Activated naive CD4-positive, alpha-beta T cell treated with anti-CD3 and anti-CD28 coated beads, Interleukin-2, amount 50 U/mL, for 16 hours (primary cell): ENCODE measurements at regions not wholly inside any gene's neighbourhood (a gene's known extent, or its start where the extent isn't known, plus 50 kb on each side); places are given as distances from the start of the nearest gene placed in this dataset.
"Not testable (repeated sequence)": the region's sequence is repeated elsewhere in the genome, so short reads cannot be mapped to it uniquely, and the experiment has no call there.

Source experiments
- DNase-seq: peaks from one replicate; pipeline ENCODE4 v3.0.0-alpha.2; 2020

DNA sequence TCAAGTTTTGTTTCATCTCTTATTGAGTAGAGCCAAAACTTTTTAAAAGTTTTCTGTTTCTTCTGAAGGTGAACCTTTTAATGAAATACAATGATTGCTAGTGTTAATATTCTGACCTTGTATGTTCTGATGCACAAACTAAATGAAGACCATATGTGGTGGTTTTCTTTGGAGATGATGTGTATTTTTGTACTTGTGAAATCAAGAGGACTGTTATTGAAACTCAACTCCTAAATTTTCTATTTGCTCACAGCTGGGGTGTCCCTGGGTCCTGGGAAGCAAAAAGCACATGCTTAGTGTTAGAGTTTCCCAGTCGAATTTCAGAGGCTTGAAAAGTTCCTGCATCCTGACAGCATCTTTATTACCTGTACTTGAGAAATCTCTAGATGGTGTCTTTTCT is 1185.8 kb upstream of the ALCAM start:
- no peak for DNase-seq

DNA sequence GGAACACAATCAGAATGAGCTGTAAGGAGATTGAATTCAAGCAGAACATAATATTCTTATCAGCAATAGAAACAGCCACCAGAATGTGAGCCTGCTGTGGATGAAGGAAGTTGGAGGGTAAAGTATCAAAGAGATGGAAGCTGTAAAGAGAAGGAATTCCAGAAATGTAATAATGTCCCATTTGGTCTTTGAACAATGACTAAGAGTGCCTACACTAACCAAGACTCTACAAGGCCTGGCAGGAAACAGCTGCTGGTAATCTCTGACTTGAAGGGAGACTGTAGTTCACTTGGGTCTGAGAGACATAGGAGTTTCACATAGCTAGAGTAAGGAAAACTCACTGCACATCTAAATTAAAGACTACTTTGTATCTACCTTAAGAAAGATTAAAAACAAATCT is 1176.0 kb upstream of the ALCAM start:
- DNase-seq, result no peak

DNA sequence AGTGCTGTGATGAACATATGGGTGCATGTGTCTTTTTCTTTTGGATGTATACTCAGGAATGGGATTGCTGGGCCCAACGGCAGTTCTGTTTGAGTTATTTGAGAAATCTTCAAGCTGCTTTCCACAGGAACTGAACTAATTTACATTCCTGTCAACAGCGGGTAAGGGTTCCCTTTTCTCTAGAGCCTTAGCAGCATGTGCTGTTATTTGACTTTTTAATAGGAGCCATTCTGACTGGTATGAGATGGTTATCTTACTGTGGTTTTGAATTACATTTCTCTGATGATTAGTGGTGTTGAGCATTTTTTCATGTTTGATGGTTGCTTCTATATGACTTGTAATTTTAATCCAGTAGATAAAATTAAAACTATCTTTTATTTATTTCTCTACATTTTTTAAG is 1168.6 kb upstream of the ALCAM start:
- DNase-seq, result no peak

DNA sequence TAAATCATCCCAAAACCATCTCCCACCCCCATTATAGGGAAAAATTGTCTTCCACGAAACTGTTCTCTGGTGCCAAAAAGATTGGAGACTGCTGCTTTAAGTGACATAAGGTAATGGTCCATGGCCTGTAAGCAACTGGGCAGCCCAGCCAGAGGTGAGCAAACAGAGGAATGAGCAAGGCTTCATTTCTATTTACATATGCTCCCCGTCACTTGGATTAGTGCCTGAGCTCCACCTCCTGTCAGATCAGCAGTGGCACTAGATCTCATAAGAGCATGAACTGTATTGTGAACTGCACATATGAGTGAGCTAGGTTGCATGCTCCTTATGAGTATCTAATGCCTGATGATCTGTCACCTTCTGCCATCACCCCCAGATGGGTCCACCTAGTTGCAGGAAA is 1159.8 kb upstream of the ALCAM start:
- no peak for DNase-seq

DNA sequence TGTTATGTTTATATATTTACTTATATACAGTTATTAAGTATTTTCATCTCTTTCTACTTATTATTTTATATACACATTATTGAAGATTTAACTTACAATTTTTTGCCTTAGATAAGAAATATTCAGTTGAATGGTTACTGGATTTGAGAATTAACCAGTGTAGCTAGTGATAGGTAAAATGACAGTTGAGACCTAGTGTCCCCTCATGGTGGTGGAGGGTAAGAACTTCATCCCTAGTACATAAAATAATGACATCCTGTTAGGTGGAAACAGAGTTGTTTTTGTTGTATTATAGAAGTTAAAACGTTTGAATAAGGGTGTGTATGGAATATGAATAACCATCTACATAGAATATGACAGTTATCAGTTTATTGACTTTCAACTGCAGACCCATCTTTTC is 1152.4 kb upstream of the ALCAM start:
- DNase-seq, result no peak

DNA sequence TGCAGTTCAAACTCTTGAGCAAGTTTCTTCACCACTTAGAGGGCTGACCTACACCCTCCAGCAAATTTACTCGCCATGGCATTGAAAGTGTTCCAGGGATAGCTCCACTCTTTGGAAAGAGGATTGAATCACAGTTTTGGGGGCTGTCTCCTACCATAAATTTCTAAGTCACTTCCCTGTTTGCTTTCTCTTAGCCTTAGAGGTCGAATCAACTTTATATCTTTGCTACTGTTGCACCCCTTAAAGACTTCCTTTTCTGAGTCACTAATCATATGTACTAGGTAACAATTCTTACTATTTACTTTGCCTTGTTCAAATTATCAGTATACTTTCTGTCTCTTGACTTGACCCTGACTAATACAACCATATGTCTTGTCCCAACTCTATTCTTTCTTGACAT is 1151.8 kb upstream of the ALCAM start:
- DNase-seq, result no peak

DNA sequence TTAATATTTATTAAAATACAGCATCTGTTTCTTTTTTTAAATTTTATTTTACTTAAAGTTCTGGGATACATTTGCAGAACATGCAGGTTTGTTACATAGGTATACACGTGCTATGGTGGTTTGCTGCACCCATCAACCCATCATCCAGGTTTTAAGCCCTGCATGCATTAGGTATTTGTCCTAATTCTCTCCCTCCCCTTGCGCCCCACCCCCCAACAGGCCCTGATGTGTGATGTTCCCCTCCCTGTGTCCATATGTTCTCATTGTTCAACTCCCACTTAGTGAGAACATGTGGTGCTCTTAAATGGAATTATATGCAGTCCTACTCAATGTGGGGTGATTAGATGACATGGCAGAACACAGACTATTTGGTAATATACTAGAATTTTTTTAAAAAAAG is 1147.7 kb upstream of the ALCAM start:
- not testable (repeated sequence) for DNase-seq

DNA sequence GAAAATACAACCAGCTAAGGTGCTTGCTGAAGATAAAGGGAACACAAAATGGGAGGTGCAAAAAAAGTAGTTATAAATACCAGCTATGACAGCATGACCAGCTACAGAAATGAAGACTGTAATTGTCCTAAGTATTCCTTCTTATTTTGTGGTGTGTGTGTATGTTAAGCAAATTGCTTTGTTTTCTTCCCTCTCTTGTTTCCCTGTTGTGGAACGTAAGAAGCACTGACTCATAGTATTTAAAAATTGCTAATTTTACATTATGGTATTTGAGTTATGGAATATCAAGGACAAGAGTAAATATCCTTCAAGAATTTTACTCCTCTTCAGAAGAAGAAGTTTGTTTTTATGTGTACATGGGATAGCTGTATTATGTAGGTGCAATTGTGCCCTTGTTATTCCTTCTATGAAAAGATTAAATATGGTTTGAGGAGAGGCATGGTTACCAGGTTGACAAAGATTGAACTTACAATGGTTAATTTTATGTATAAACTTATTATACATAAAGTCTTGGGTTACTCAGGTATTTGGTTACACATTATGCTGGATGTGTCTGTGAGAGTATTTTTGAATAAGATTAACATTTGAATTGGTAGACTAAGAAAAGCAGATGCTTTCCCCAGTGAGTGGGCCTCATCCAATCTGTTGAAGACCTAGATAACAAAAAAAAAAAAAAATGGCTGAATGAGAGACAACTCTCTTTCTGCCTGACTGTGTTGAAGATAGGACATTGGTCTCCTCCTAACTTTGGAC is 1132.1 kb upstream of the ALCAM start:
- no peak for DNase-seq

DNA sequence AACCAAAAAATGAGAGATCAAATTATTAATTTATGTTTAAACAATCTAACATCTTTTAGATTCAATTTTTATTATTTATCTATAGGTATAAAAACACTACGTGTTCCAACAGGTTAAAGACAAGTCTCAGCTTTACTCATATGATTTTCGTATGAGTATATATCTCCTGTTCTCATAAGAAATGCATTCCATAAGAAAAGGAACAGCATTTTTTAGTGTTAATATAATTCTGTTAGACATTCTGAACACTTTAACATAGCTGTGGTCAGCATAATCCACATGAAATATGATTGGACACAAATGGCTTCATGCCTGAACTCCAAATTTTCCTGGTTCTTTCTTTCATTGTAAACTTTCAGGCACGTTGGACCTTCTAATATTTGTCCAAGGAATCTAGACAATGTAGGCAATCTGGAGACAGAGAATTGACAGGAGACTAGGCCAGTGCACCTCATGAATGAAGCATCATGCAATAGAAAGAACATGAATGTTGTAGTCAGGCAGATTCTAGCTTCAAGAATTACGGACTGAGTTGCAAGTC is 1122.0 kb upstream of the ALCAM start:
- no peak for DNase-seq

DNA sequence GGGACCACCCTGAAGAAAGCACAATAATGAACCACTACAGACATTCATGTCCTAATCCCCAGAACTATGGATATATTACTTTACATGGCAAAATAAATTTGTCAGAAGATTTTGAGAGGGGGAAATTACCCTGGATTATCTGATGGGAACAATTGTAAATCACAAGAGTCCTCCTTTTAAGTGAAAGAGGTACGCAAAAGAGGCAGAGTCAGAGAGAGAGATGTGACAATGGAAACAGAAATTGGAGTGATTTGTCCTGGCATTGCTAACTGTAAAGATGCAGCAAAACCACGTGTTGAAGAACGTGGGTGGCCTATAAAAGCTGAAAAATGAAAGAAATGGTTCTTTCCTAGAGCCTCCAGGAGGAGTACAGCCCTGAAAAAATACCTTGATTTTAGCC is 1121.4 kb upstream of the ALCAM start:
- no peak for DNase-seq

DNA sequence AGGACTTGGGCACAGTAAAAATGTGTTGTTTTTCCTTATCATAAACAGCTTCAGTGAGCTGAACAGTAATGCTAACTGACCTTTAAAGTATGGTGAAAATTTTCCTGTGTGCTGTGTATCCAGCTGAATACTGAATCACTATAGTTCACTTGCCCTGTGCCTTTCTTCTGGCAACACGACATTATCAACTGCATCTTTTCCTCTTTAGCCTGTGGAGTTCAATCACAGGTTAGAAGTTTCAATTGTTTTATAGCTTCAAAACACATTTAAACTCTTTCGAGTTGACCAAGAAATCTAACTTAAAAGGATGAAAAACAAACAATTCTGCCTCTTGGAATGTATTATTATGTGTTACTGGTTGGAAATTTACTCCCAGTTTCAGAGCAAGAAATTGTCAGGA is 1120.7 kb upstream of the ALCAM start:
- no peak for DNase-seq

DNA sequence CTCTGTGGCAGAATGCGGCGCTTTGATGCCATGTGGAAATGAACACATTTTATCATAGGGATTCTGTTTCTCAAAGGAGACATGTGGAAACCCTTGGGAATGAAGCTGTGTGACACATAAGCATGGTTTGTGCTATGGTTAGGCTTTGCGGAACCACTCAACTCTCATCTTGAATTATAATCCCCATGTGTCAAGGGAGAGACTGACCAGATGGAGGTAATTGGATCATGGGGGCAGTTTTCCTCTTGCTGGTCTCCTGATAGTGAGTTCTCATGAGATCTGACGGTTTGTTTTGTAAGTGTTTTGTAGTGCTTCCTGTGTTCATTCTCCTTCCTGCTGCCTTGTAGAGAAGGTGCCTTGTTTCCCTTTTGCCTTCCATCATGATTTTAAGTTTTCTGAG is 1109.2 kb upstream of the ALCAM start:
- DNase-seq, result no peak

DNA sequence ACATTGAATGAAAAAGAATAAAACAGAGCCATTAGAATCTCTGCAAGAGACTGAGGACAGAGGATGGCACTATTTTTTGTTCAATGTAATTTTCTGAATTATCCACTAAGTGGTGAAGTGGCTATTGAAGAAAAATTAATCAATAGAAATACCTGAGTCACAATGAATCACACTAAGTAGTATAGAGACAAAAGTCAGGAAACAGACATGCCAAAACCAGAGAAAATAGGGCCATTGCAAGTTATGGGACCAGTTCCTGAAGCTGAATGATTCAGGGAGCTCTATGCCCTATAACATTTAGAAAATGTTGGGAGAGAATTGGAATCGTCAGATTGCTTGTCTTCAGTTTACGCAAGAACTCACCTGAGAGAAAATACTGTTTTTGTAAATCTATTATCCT is 1103.2 kb upstream of the ALCAM start:
- no peak for DNase-seq

DNA sequence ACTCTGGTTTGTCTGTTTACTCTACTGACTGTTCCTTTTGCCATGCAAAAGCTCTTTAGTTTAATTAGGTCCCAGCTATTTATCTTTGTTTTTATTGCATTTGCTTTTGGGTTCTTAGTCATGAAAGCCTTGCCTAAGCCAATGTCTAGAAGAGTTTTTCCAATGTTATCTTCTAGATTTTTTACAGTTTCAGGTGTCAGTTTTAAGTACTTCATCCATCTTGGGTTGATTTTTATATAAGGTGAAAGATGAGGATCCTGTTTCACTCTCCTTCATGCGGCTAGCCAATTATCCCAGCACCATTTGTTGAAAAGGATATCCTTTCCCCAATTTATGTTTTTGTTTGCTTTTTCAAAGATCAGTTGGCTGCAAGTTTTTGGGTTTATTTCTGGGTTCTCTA is 1100.5 kb upstream of the ALCAM start:
- not testable (repeated sequence) for DNase-seq

DNA sequence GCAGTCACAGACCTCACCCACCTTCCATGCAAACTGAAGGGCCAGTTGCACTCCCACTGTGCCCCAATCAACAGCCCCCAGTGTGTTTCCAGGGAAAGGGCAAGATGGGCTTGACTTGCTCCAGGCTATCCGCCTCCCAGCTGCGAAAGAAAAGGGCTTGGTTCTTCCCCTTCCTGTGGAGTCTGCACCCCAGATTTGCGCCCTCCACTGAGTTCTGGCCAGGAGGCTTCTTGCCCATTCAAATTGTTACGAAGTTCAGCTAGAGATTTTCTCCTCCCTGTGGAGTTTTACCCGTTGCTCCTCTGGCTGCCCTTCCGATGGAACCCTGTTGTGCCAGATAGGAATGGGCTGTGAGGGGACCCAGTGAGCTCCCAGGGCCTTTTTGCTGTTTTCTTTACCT is 1096.9 kb upstream of the ALCAM start:
- no peak for DNase-seq

DNA sequence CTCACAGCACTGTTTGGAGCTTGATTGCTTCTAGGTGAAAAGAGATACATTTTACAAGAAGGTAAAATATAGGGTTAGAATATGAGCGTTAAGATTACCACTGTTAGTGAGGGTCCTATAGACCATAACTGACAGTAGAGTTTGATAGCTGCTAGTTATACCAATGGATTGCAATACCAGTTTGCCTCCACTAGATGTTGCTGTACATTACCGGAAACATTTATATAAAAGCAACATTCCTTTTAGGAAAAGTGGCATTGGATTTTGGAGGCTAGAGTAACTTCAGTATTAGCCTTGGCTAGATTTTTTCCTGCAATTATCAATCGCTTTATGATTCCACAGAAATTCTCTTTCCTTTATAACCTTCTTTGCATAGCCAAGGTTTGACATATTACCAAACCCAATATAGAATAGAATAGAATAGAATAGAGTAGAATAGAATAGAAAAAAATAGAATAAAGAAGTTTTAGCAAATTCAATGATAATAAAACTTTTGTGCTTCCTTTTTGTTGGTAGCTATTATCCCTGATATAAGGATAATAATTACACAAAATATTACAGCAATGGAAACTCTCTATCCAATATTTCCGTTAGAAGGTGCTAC is 1093.6 kb upstream of the ALCAM start:
- no peak for DNase-seq

DNA sequence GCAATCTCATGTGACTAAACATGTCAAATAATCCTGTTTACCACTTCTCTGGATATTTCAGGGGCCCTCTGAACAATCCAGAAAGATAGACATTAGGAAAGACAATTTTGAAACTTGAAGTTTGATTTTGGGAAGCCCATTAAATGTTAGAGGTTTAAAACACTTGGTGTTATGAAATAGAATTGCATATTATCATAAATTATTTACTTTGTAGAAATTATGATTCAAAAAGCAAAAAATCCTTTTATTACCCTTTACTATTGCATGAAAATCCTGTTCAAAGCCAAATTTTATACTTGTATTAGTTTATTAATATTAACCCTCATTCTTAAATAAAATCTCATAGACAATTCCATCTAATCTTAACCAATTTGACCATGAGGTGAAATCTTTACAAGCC is 1091.5 kb upstream of the ALCAM start:
- DNase-seq, result no peak

DNA sequence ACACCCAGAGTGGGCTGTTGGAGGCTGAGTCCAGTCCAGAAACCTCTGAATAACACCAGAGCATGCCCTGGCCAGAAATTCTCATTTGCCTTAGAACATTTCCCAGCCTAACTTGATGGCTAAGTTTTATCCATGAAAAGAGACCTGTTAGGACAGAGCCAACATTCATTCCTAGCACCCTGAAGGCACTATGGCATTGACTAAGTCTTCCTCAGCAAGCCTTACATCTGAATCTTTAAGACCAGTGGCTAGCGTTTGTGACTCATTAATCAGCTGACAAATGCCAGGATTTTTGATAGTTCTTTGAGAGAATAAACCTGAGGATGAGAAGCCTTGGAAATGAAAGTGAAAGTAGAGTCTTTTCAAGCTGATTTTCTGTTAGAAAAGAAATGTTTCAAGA is 1087.1 kb upstream of the ALCAM start:
- DNase-seq, result no peak

DNA sequence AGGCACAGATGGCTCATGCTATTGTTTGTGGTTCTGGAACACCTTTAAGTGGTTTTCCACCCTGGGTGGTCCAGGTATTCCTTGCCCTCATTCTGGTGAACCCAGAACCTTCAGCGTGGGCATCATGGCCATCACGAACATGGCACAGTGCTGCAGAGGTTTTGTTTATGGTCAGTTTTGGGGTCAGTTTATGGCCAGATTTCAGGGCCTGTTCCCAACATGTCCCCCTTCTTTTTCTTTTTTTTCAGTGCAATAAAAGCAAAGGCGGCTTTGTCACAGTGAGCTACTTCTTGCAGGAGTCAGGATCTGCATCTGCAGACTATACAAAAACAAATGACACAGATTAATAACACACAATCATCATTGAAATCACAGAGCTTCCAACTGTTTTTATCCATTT is 1085.0 kb upstream of the ALCAM start:
- DNase-seq, result no peak

DNA sequence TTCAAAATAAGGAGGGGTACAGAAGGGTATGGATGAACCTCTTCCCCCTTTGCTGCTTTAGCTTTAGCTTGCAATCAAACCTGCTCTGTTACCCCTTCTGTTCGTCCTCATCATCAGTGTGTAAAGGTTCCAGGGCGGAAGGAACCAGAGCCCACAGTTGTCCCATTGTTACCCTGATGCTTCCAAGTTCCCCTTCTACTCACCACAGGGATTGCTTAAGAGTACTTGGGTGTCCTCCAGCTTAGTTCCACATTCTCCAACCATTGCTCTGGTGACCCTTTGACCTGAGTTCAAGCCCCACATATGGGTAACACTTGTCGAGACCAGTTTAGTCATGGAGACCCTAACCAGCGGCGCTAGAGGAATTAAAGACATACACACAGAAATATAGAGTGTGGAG is 1080.1 kb upstream of the ALCAM start:
- no peak for DNase-seq

DNA sequence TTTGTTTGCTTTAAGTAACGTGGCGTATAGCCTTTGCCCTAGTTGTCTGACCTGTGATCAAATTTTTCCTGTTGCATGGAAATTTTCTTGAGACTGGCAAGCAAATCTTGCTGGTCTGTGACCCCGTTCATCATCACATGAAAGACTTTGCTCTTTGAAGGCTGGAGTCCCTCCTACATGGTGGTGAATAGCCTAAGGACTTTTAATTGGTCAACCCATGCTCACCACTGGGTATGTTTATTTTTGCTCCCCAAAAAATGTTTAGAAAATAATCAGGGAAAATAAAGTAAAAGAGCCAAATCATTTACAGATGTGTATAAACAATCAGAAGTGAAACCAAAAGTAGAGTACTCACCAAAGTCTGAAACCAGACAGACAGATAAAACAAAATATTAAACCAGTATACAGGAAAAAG is 1075.3 kb upstream of the ALCAM start:
- no peak for DNase-seq

DNA sequence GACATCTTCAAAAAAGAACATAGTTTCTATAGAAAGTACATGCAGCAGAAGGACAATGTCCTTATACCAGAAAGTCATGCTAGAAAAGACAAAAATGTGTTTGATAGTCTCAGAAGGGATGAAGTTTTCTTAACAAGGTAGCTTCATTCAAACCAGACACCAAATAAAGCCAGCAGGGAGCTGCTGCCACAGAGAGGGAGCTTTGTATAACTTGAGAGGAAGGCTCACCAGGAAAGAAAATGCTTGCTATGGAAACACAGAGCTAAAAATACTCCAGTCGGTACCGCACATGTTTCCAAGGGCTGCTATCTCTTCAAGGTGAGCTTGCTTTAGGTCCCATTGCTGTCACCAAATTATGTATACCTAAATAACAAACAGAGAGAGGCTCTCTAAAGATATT is 1074.8 kb upstream of the ALCAM start:
- no peak for DNase-seq

DNA sequence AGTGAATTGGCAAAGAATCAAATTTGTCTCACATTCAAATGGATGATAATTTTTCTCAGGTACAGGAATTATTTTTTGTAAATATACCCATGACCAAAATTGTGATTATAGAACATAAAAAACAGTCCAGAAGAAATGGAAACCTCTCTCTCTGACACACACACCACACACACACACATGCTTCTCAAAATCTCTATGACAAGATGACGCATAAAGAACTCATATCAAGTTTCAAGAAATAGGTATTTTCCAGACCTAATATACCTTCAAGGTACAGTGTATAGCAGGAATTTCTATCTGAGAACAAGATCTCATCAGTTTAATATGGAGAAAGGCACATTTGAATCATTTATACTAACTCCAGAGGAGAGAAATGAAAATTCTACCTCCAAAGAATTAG is 1069.1 kb upstream of the ALCAM start:
- DNase-seq, result no peak

DNA sequence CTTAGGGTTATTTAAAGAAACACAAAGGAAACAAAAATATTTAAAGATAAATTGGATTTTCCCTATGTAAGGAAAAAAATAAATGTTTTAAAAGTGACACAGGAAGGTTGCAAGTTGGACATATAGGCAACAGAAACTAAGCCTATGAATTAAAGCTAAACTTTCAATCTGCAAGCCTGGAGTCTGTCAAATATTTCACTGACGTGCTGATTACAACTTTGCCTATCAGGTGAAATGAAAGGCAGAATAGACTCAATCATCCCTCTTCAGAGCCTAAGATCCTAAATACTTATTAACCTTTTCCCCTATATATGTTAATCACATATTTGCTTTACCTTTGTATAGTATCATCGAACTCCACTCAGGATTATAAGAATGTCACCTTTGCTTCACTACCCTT is 1068.0 kb upstream of the ALCAM start:
- DNase-seq, result no peak

DNA sequence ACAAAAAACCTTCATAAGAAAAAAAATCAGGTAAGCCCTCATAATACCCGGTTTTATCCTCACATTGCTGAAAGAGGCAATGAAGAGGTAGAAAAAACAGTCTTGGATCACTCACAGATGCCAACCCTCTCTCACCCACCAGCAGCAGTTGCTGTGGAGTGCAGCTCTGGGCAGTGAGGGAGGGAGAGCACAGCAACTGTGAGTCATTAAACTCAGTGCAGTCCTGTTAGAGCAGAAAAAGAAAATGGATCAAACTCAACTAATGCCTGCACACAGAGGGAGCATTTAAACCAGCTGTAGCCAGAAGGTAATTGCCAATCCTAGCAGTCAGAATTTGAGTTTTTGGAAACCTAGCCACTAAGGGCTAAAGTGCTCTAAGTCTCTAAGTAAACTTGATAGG is 1050.6 kb upstream of the ALCAM start:
- no peak for DNase-seq
